Osteocyte (in vitro differentiated cells): ENCODE measurements at regions not wholly inside any gene's neighbourhood (a gene's known extent, or its start where the extent isn't known, plus 50 kb on each side); places are given as distances from the start of the nearest gene placed in this dataset.

Experiments
- DNase-seq: peaks from one replicate; pipeline ENCODE4 v3.0.0; 2021; ENCODE audit warnings: mixed read lengths; ENCODE audit not compliant: unreplicated experiment; ENCODE audit errors: extremely low spot score
- H3K27ac Mint-ChIP-seq: one replicate; pipeline ENCODE4 v1.8.0; 2021; ENCODE audit warnings: mild to moderate bottlenecking, mixed read lengths; ENCODE audit not compliant: unreplicated experiment
- H3K27me3 Mint-ChIP-seq: one replicate; pipeline ENCODE4 v1.8.0; 2021; ENCODE audit warnings: mixed read lengths; ENCODE audit not compliant: unreplicated experiment
- H3K36me3 Mint-ChIP-seq: one replicate; pipeline ENCODE4 v1.8.0; 2021; ENCODE audit warnings: mixed read lengths; ENCODE audit not compliant: unreplicated experiment
- H3K4me1 Mint-ChIP-seq: one replicate; pipeline ENCODE4 v1.8.0; 2021; ENCODE audit warnings: mixed read lengths; ENCODE audit not compliant: unreplicated experiment
- H3K4me3 Mint-ChIP-seq: one replicate; pipeline ENCODE4 v1.8.0; 2021; ENCODE audit warnings: mild to moderate bottlenecking, moderate library complexity, mixed read lengths; ENCODE audit not compliant: unreplicated experiment
- H3K9me3 Mint-ChIP-seq: one replicate; pipeline ENCODE4 v1.8.0; 2021; ENCODE audit warnings: mixed read lengths; ENCODE audit not compliant: unreplicated experiment
- TF ChIP-seq, protein P1 (sequence below): fragments of 200-600 bp; sonication (generic); IDR thresholded peaks from 2 replicates; pipeline ENCODE4 v1.5.0; 2021; ENCODE audit warnings: antibody characterized with exemption, mild to moderate bottlenecking, moderate library complexity

GRCh38 chr5:5800801-5801761 is 378.6 kb downstream of the ICE1 start:
- no peaks in the 10 kb centered on the region for H3K27me3 Mint-ChIP-seq
- no peak overlapping the region for H3K27ac Mint-ChIP-seq
- peaks cover 9% of the 10 kb centered on the region for H3K9me3 Mint-ChIP-seq
- no peak overlapping the region for H3K4me3 Mint-ChIP-seq
- TF ChIP-seq, protein P1, sequence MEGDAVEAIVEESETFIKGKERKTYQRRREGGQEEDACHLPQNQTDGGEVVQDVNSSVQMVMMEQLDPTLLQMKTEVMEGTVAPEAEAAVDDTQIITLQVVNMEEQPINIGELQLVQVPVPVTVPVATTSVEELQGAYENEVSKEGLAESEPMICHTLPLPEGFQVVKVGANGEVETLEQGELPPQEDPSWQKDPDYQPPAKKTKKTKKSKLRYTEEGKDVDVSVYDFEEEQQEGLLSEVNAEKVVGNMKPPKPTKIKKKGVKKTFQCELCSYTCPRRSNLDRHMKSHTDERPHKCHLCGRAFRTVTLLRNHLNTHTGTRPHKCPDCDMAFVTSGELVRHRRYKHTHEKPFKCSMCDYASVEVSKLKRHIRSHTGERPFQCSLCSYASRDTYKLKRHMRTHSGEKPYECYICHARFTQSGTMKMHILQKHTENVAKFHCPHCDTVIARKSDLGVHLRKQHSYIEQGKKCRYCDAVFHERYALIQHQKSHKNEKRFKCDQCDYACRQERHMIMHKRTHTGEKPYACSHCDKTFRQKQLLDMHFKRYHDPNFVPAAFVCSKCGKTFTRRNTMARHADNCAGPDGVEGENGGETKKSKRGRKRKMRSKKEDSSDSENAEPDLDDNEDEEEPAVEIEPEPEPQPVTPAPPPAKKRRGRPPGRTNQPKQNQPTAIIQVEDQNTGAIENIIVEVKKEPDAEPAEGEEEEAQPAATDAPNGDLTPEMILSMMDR, result no peak
- H3K4me1 Mint-ChIP-seq, result no peaks in the 10 kb centered on the region
- no peak for DNase-seq
- no peaks in the 10 kb centered on the region for H3K36me3 Mint-ChIP-seq

- TF ChIP-seq, protein P1, result no peak
- Mint-ChIP-seq H3K27me3 (no peaks in the 10 kb centered on the region), H3K4me1 (no peaks in the 10 kb centered on the region), H3K4me3 (no peak overlapping the region), H3K36me3 (no peaks in the 10 kb centered on the region), H3K9me3 (peaks cover 9% of the 10 kb centered on the region), H3K27ac (no peak overlapping the region)
- no peak for DNase-seq
These were observed 377.3 kb downstream of the ICE1 start for GRCh38 chr5:5799826-5800225.

GRCh38 chr5:5799229-5799628 is 376.8 kb downstream of the ICE1 start:
- TF ChIP-seq, protein P1, result no peak
- Mint-ChIP-seq H3K27ac (no peak overlapping the region), H3K4me3 (no peak overlapping the region), H3K9me3 (peaks cover 9% of the 10 kb centered on the region), H3K4me1 (no peaks in the 10 kb centered on the region), H3K27me3 (no peaks in the 10 kb centered on the region), H3K36me3 (no peaks in the 10 kb centered on the region)
- no peak for DNase-seq

DNA sequence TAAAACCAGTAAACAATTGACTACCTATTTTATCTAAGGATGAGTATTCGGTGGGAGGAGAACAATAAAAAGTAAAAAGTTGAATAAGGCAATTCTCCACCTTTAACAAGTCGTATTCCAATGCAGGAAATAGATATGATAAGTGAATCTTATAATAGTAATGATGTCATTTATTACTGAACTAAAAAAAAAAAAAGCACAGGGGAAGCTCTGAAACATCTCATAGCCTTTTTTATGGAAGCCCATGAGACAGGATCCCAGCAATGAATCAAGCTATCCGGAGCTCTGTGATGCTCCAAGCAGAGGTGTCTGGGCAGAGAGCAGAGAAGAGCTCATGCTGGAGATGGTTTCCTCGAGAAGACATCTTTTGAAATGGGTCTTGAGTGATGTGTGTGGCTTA is 376.0 kb downstream of the ICE1 start:
- no peak overlapping the region for H3K27ac Mint-ChIP-seq
- H3K9me3 Mint-ChIP-seq, result peaks cover 9% of the 10 kb centered on the region
- H3K4me1 Mint-ChIP-seq, result no peaks in the 10 kb centered on the region
- no peak overlapping the region for H3K4me3 Mint-ChIP-seq
- DNase-seq, result no peak
- TF ChIP-seq, protein P1, result no peak
- no peaks in the 10 kb centered on the region for H3K36me3 Mint-ChIP-seq
- H3K27me3 Mint-ChIP-seq, result no peaks in the 10 kb centered on the region

- H3K4me3 Mint-ChIP-seq, result no peak overlapping the region
- no peaks in the 10 kb centered on the region for H3K36me3 Mint-ChIP-seq
- H3K4me1 Mint-ChIP-seq, result no peaks in the 10 kb centered on the region
- DNase-seq, result no peak
- TF ChIP-seq, protein P1, result no peak
- H3K27ac Mint-ChIP-seq, result no peak overlapping the region
- peaks cover 9% of the 10 kb centered on the region for H3K9me3 Mint-ChIP-seq
- no peaks in the 10 kb centered on the region for H3K27me3 Mint-ChIP-seq
These were observed 375.6 kb downstream of the ICE1 start for GRCh38 chr5:5798041-5798440.
